ENCODE measurements at regions not wholly inside any gene's neighbourhood (a gene's known extent, or its start where the extent isn't known, plus 50 kb on each side); places are given as distances from the start of the nearest gene placed in this dataset.

GRCh38 chr2:226471987-226472470, 327.6 kb downstream of the IRS1 start:
- TF ChIP-seq POLR2A (IDR thresholded peaks at IDR 0.05) (no peak), CTCF (IDR thresholded peaks at IDR 0.05) (no peak)
